Panc1 (cell line): ENCODE measurements at regions not wholly inside any gene's neighbourhood (a gene's known extent, or its start where the extent isn't known, plus 50 kb on each side); places are given as distances from the start of the nearest gene placed in this dataset.

ENCODE experiments used
- CTCF ChIP-seq: fragments of 450-650 bp; IDR thresholded peaks from 2 replicates; pipeline ENCODE4 v1.5.1; 2017; ENCODE audit warnings: mild to moderate bottlenecking
- POLR2AphosphoS5 ChIP-seq: IDR thresholded peaks from 2 replicates; pipeline ENCODE4 v1.6.1; 2012; ENCODE audit warnings: mild to moderate bottlenecking, low read depth, low read length, moderate library complexity
- REST ChIP-seq, 2 experiments: IDR thresholded peaks; 2 replicates each; pipeline ENCODE4 v1.6.1; 2011 to 2012; ENCODE audit warnings: low read depth in 2 of 2, control low read depth in 1 of 2, low read length in 1 of 2, mild to moderate bottlenecking in 1 of 2, moderate library complexity in 1 of 2; ENCODE audit not compliant: insufficient read depth in 1 of 2
- SIN3A ChIP-seq: IDR thresholded peaks from 2 replicates; pipeline ENCODE4 v1.6.1; 2012; ENCODE audit warnings: low read depth, mild to moderate bottlenecking, low read length, moderate library complexity, borderline replicate concordance; ENCODE audit not compliant: insufficient read depth

- TF ChIP-seq CTCF (no peak), REST (IDR thresholded peaks at IDR 0.05; ENCODE audit: insufficient read depth in 1 of 2, low read depth in 2 of 2, low read length in 1 of 2) (no peak), SIN3A (no peak), POLR2AphosphoS5 (no peak)
Observed at GRCh38 chr13:48833412-48833811, 142.3 kb upstream of the FNDC3A start.
